Vagina (tissue), 2 donors: ENCODE measurements at regions not wholly inside any gene's neighbourhood (a gene's known extent, or its start where the extent isn't known, plus 50 kb on each side); places are given as distances from the start of the nearest gene placed in this dataset.

Source experiments
- DNase-seq, 2 donors: peaks; one replicate each; pipeline ENCODE4 v3.0.0-alpha.2; 2017; ENCODE audit errors: extremely low spot score in 2 of 2
- H3K27ac ChIP-seq: fragments of 200-600 bp; sonication (generic); one replicate; pipeline ENCODE4 v1.5.1; 2019
- H3K27me3 ChIP-seq: fragments of 200-600 bp; sonication (generic); one replicate; pipeline ENCODE4 v1.5.1; 2019
- H3K36me3 ChIP-seq, 2 donors: fragments of 200-600 bp; sonication (generic); one replicate each; pipeline ENCODE4 v1.5.1; 2017 to 2019
- H3K4me1 ChIP-seq: fragments of 200-600 bp; sonication (generic); one replicate; pipeline ENCODE4 v1.5.1; 2019
- H3K4me3 ChIP-seq, 2 donors: fragments of 200-600 bp; sonication (generic); 1 replicate in 1 of 2; 2 replicates in 1 of 2; pipeline ENCODE4 v1.5.1; 2016 to 2019
- H3K9me3 ChIP-seq: fragments of 200-600 bp; sonication (generic); one replicate; pipeline ENCODE4 v1.5.1; 2019
- POLR2A ChIP-seq, 2 donors: fragments of 450-650 bp; IDR thresholded peaks; one replicate each; pipeline ENCODE4 v1.6.1; 2017; ENCODE audit warnings: antibody characterized with exemption in 2 of 2, mild to moderate bottlenecking in 2 of 2, moderate library complexity in 2 of 2
- POLR2AphosphoS5 ChIP-seq, 2 donors: sonication (generic); formaldehyde crosslinking; IDR thresholded peaks; one replicate each; pipeline ENCODE4 v1.9.0; 2017; ENCODE audit warnings: antibody characterized with exemption in 2 of 2, mild to moderate bottlenecking in 2 of 2, low read depth in 1 of 2; ENCODE audit not compliant: insufficient read depth in 1 of 2
- intact Hi-C: fragments of 100-400 bp; cut with DNase I; formaldehyde crosslinking; loops from one replicate; pipeline ENCODE4 v1.15.1; 2023
- TF ChIP-seq, protein P1 (sequence below), 3 experiments: fragments of 450-650 bp in 2 of 3; fragments of 200-600 bp in 1 of 3; sonication (generic) in 1 of 3; IDR thresholded peaks; one replicate each; pipeline ENCODE4 v1.5.1; 2017 to 2019; ENCODE audit warnings: antibody characterized with exemption in 3 of 3, mild to moderate bottlenecking in 2 of 3, moderate library complexity in 2 of 3

GRCh38 chr11:15318814-15319213 lies 204.1 kb downstream of the INSC start:
- DNase-seq, result no peak
- no peaks in the 10 kb centered on the region for H3K27me3 ChIP-seq
- TF ChIP-seq POLR2AphosphoS5 (IDR thresholded peaks at IDR 0.05; ENCODE audit: insufficient read depth in 1 of 2, low read depth in 1 of 2) (no peak), POLR2A (IDR thresholded peaks at IDR 0.05) (no peak)
- TF ChIP-seq, protein P1, sequence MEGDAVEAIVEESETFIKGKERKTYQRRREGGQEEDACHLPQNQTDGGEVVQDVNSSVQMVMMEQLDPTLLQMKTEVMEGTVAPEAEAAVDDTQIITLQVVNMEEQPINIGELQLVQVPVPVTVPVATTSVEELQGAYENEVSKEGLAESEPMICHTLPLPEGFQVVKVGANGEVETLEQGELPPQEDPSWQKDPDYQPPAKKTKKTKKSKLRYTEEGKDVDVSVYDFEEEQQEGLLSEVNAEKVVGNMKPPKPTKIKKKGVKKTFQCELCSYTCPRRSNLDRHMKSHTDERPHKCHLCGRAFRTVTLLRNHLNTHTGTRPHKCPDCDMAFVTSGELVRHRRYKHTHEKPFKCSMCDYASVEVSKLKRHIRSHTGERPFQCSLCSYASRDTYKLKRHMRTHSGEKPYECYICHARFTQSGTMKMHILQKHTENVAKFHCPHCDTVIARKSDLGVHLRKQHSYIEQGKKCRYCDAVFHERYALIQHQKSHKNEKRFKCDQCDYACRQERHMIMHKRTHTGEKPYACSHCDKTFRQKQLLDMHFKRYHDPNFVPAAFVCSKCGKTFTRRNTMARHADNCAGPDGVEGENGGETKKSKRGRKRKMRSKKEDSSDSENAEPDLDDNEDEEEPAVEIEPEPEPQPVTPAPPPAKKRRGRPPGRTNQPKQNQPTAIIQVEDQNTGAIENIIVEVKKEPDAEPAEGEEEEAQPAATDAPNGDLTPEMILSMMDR (IDR thresholded peaks at IDR 0.05), result no peak
- no peaks in the 10 kb centered on the region for H3K36me3 ChIP-seq
- no peaks in the 10 kb centered on the region for H3K9me3 ChIP-seq
- intact Hi-C loops, result no loop called here
- H3K27ac ChIP-seq, result no peak overlapping the region
- H3K4me3 ChIP-seq, result no peak overlapping the region
- H3K4me1 ChIP-seq, result no peaks in the 10 kb centered on the region

GRCh38 chr11:15326520-15326919 lies 211.8 kb downstream of the INSC start:
- intact Hi-C loops, result no loop called here
- Histone ChIP-seq H3K4me3 (no peak overlapping the region), H3K27me3 (no peaks in the 10 kb centered on the region), H3K36me3 (no peaks in the 10 kb centered on the region), H3K9me3 (no peaks in the 10 kb centered on the region), H3K27ac (no peak overlapping the region), H3K4me1 (no peaks in the 10 kb centered on the region)
- TF ChIP-seq POLR2AphosphoS5 (IDR thresholded peaks at IDR 0.05; ENCODE audit: insufficient read depth in 1 of 2, low read depth in 1 of 2), result no peak
- TF ChIP-seq POLR2A (IDR thresholded peaks at IDR 0.05), result no peak
- TF ChIP-seq, protein P1 (IDR thresholded peaks at IDR 0.05), result no peak
- no peak for DNase-seq

DNA sequence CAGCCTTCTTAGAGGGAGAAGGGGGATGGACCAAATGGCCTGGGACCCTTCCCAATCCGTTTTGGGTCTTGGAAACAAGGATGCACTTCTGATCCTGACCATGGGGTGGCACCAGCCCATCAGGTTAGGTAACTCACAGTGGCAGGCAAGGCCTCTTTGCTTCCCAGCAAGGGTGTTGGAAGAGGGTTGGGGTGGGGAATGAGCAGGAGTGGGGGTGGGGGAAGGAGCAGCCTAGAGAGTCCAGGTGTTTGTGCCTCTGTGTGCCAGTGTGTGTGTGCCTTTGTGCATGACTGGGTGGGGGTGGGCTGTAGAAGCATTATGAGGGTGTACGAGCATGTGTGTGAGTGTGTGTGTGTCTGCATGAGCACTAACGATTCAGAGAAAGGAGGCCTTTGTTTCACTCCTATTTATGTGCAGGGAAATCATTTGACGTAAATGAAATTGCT lies 213.1 kb downstream of the INSC start:
- intact Hi-C loops, result no loop called here
- Histone ChIP-seq H3K9me3 (no peaks in the 10 kb centered on the region), H3K27ac (no peak overlapping the region), H3K36me3 (no peaks in the 10 kb centered on the region), H3K4me1 (no peaks in the 10 kb centered on the region), H3K4me3 (no peak overlapping the region), H3K27me3 (no peaks in the 10 kb centered on the region)
- no peak for DNase-seq
- no peak for TF ChIP-seq POLR2A (IDR thresholded peaks at IDR 0.05)
- TF ChIP-seq, protein P1 (IDR thresholded peaks at IDR 0.05), result no peak
- TF ChIP-seq POLR2AphosphoS5 (IDR thresholded peaks at IDR 0.05; ENCODE audit: insufficient read depth in 1 of 2, low read depth in 1 of 2), result no peak

- no peak overlapping the region for H3K27ac ChIP-seq
- H3K9me3 ChIP-seq, result no peaks in the 10 kb centered on the region
- H3K27me3 ChIP-seq, result no peaks in the 10 kb centered on the region
- no peak for TF ChIP-seq POLR2A (IDR thresholded peaks at IDR 0.05)
- no peak for TF ChIP-seq POLR2AphosphoS5 (IDR thresholded peaks at IDR 0.05; ENCODE audit: insufficient read depth in 1 of 2, low read depth in 1 of 2)
- TF ChIP-seq, protein P1 (IDR thresholded peaks at IDR 0.05), result no peak
- no peak overlapping the region for H3K4me3 ChIP-seq
- intact Hi-C loops, result no loop called here
- no peaks in the 10 kb centered on the region for H3K4me1 ChIP-seq
- no peak for DNase-seq
- H3K36me3 ChIP-seq, result no peaks in the 10 kb centered on the region
Observed at GRCh38 chr11:15333407-15333806, 218.7 kb downstream of the INSC start.

DNA sequence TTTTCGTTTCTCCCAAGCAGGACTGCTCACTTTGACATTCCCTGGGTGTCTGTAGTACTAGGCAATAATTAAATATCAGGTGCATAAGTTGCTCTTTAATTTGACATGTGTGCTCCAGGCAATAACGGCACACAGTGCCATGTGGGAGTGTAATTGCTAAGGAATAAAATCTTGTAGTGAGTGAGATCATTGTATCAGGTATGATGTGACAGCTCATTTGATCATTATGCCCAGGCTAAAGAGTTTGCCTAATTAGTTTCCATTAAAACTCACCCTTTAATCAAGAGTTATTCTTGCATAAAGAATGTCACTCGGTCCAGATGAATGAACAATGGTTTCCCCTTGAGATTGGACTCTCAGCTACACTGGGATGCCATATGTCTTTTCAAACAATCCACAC lies 220.0 kb downstream of the INSC start:
- H3K36me3 ChIP-seq, result no peaks in the 10 kb centered on the region
- intact Hi-C loops, result no loop called here
- no peaks in the 10 kb centered on the region for H3K4me1 ChIP-seq
- H3K27me3 ChIP-seq, result no peaks in the 10 kb centered on the region
- H3K4me3 ChIP-seq, result no peak overlapping the region
- no peak for TF ChIP-seq POLR2A (IDR thresholded peaks at IDR 0.05)
- TF ChIP-seq, protein P1 (IDR thresholded peaks at IDR 0.05), result no peak
- no peak for TF ChIP-seq POLR2AphosphoS5 (IDR thresholded peaks at IDR 0.05; ENCODE audit: insufficient read depth in 1 of 2, low read depth in 1 of 2)
- DNase-seq, result no peak
- H3K9me3 ChIP-seq, result no peaks in the 10 kb centered on the region
- no peak overlapping the region for H3K27ac ChIP-seq
